H9 (cell line): ENCODE measurements at regions not wholly inside any gene's neighbourhood (a gene's known extent, or its start where the extent isn't known, plus 50 kb on each side); places are given as distances from the start of the nearest gene placed in this dataset.

Source experiments
- DNase-seq: peaks from one replicate; pipeline ENCODE4 v3.0.0-alpha.2; 2017
- H2AFZ ChIP-seq: one replicate; pipeline ENCODE4 v1.6.1; 2013; ENCODE audit warnings: mild to moderate bottlenecking, low read length, control low read depth, moderate library complexity
- H2AK5ac ChIP-seq: 2 replicates; pipeline ENCODE4 v1.6.1; 2013; ENCODE audit warnings: low read length, control low read depth, mixed read lengths; ENCODE audit not compliant: insufficient read length
- H2BK120ac ChIP-seq: one replicate; pipeline ENCODE4 v1.6.1; 2013; ENCODE audit warnings: low read depth, mild to moderate bottlenecking, low read length, control low read depth, inconsistent platforms; ENCODE audit not compliant: poor library complexity, severe bottlenecking
- H2BK12ac ChIP-seq: 2 replicates; pipeline ENCODE4 v1.6.1; 2013; ENCODE audit warnings: low read length, control low read depth, mixed read lengths, low read depth; ENCODE audit not compliant: insufficient read length
- H2BK15ac ChIP-seq: 2 replicates; pipeline ENCODE4 v1.6.1; 2013; ENCODE audit warnings: low read depth, low read length, control low read depth
- H2BK20ac ChIP-seq: one replicate; pipeline ENCODE4 v1.6.1; 2013; ENCODE audit warnings: low read depth, mild to moderate bottlenecking, low read length, control low read depth, inconsistent platforms; ENCODE audit not compliant: poor library complexity, severe bottlenecking
- H2BK5ac ChIP-seq: 2 replicates; pipeline ENCODE4 v1.6.1; 2013; ENCODE audit warnings: low read length, control low read depth, mixed read lengths; ENCODE audit not compliant: insufficient read length
- H3K14ac ChIP-seq: 2 replicates; pipeline ENCODE4 v1.6.1; 2013; ENCODE audit warnings: low read length, control low read depth; ENCODE audit not compliant: insufficient read depth
- H3K18ac ChIP-seq: 2 replicates; pipeline ENCODE4 v1.6.1; 2013; ENCODE audit warnings: low read depth, mild to moderate bottlenecking, mixed read lengths, low read length, control low read depth; ENCODE audit not compliant: insufficient read length
- H3K23ac ChIP-seq: 2 replicates; pipeline ENCODE4 v1.6.1; 2013; ENCODE audit warnings: low read length, control low read depth, mixed read lengths, low read depth; ENCODE audit not compliant: insufficient read length
- H3K23me2 ChIP-seq: 2 replicates; pipeline ENCODE4 v1.6.1; 2013; ENCODE audit warnings: low read depth, mild to moderate bottlenecking, mixed read lengths, low read length, control low read depth; ENCODE audit not compliant: insufficient read length, poor library complexity, severe bottlenecking
- H3K27ac ChIP-seq: 2 replicates; pipeline ENCODE4 v1.5.1; 2013; ENCODE audit warnings: low read length, control low read depth, mixed read lengths, low read depth; ENCODE audit not compliant: insufficient read length
- H3K27me3 ChIP-seq: 2 replicates; pipeline ENCODE4 v1.6.1; 2013; ENCODE audit warnings: low read length, control low read depth, inconsistent platforms; ENCODE audit not compliant: insufficient read depth
- H3K4ac ChIP-seq: 2 replicates; pipeline ENCODE4 v1.6.1; 2013; ENCODE audit warnings: low read depth, mild to moderate bottlenecking, control low read depth, inconsistent platforms, low read length, moderate library complexity
- H3K4me1 ChIP-seq: 2 replicates; pipeline ENCODE4 v1.6.1; 2013; ENCODE audit warnings: low read length, control low read depth, inconsistent platforms; ENCODE audit not compliant: insufficient read depth
- H3K4me2 ChIP-seq: 2 replicates; pipeline ENCODE4 v1.6.1; 2013; ENCODE audit warnings: low read length, control low read depth, mixed read lengths; ENCODE audit not compliant: insufficient read length, insufficient read depth
- H3K56ac ChIP-seq: 2 replicates; pipeline ENCODE4 v1.6.1; 2013; ENCODE audit warnings: low read depth, mild to moderate bottlenecking, mixed read lengths, low read length, control low read depth; ENCODE audit not compliant: insufficient read length
- H3K79me1 ChIP-seq: 2 replicates; pipeline ENCODE4 v1.6.1; 2013; ENCODE audit warnings: low read depth, mild to moderate bottlenecking, moderate library complexity, low read length, control low read depth, inconsistent platforms; ENCODE audit not compliant: insufficient read depth, poor library complexity, severe bottlenecking
- H3K79me2 ChIP-seq: 2 replicates; pipeline ENCODE4 v1.6.1; 2013; ENCODE audit warnings: low read length, control low read depth, inconsistent platforms; ENCODE audit not compliant: insufficient read depth
- H3K9ac ChIP-seq: 2 replicates; pipeline ENCODE4 v1.6.1; 2013; ENCODE audit warnings: low read length, control low read depth, mixed read lengths; ENCODE audit not compliant: insufficient read length; ENCODE audit errors: extremely low read depth
- H3K9me3 ChIP-seq: one replicate; pipeline ENCODE4 v1.6.1; 2013; ENCODE audit warnings: low read depth, low read length, inconsistent platforms; ENCODE audit not compliant: control insufficient read depth
- H3T11ph ChIP-seq: one replicate; pipeline ENCODE4 v1.6.1; 2013; ENCODE audit warnings: mild to moderate bottlenecking, low read length, control low read depth, inconsistent platforms
- H4K20me1 ChIP-seq: one replicate; pipeline ENCODE4 v1.6.1; 2013; ENCODE audit not compliant: control insufficient read depth, insufficient read length, insufficient read depth
- H4K5ac ChIP-seq: 2 replicates; pipeline ENCODE4 v1.6.1; 2013; ENCODE audit warnings: low read depth, mild to moderate bottlenecking, mixed read lengths, low read length, control low read depth; ENCODE audit not compliant: insufficient read length
- H4K8ac ChIP-seq: replicated peaks from 2 replicates; pipeline ENCODE4 v1.6.1; 2013; ENCODE audit warnings: low read length, control low read depth, mixed read lengths, low read depth; ENCODE audit not compliant: insufficient read length
- H4K91ac ChIP-seq: 2 replicates; pipeline ENCODE4 v1.6.1; 2013; ENCODE audit warnings: low read depth, mild to moderate bottlenecking, moderate library complexity, mixed read lengths, low read length, control low read depth; ENCODE audit not compliant: insufficient read length
- H3K27ac Mint-ChIP-seq, 3 experiments: 2 replicates in 2 of 3; 3 replicates in 1 of 3; pipeline ENCODE4 v1.8.0; 2020 to 2021; ENCODE audit warnings: mixed read lengths in 3 of 3, mild to moderate bottlenecking in 1 of 3, moderate library complexity in 1 of 3
- H3K27me3 Mint-ChIP-seq: 2 replicates; pipeline ENCODE4 v1.8.0; 2021; ENCODE audit warnings: low read depth, mild to moderate bottlenecking, moderate library complexity, mixed read lengths
- H3K36me3 Mint-ChIP-seq, 3 experiments: 2 replicates in 2 of 3; 3 replicates in 1 of 3; pipeline ENCODE4 v1.8.0; 2020 to 2021; ENCODE audit warnings: low read depth in 3 of 3, mixed read lengths in 3 of 3; ENCODE audit not compliant: insufficient read depth in 1 of 3
- H3K4me1 Mint-ChIP-seq, 2 experiments: 2 replicates each; pipeline ENCODE4 v1.8.0; 2020; ENCODE audit warnings: mixed read lengths in 2 of 2
- H3K4me3 Mint-ChIP-seq, 2 experiments: 2 replicates in 1 of 2; 3 replicates in 1 of 2; pipeline ENCODE4 v1.8.0; 2020 to 2021; ENCODE audit warnings: mild to moderate bottlenecking in 2 of 2, mixed read lengths in 2 of 2, moderate library complexity in 1 of 2
- H3K9me3 Mint-ChIP-seq, 2 experiments: 2 replicates in 1 of 2; 3 replicates in 1 of 2; pipeline ENCODE4 v1.8.0; 2020; ENCODE audit warnings: mild to moderate bottlenecking in 2 of 2, mixed read lengths in 2 of 2, moderate library complexity in 1 of 2
- CTCF ChIP-seq: fragments of 200-600 bp; sonication (generic); conservative IDR thresholded peaks from 3 replicates; pipeline ENCODE4 v1.8.0; 2021; ENCODE audit warnings: antibody characterized with exemption, mild to moderate bottlenecking
- WGBS: extraction: QIAGEN DNeasy Blood & Tissue Kit; methylation state at CpG from one replicate; pipeline ENCODE4 v1.1.7; 2013; ENCODE audit warnings: missing lambda C conversion rate, low lambda C conversion rate, mixed read lengths; ENCODE audit not compliant: insufficient read length; ENCODE audit errors: extremely low coverage; 5-methylcytosine and 5-hydroxymethylcytosine counted together

- Histone ChIP-seq H4K8ac (no peak overlapping the region), H3K79me1 (no peaks in the 10 kb centered on the region), H2BK120ac (no peak overlapping the region), H4K91ac (no peak overlapping the region), H3K23me2 (no peaks in the 10 kb centered on the region), H3K27ac (no peak overlapping the region), H4K20me1 (no peaks in the 10 kb centered on the region), H3K4me2 (no peak overlapping the region), H2BK12ac (no peak overlapping the region), H3K56ac (no peak overlapping the region), H2AFZ (no peak overlapping the region), H3K27me3 (no peaks in the 10 kb centered on the region), H2BK15ac (no peak overlapping the region), H3K4me1 (no peaks in the 10 kb centered on the region), H2BK20ac (no peak overlapping the region), H3K9me3 (no peaks in the 10 kb centered on the region), H3K4ac (no peak overlapping the region), H2AK5ac (no peak overlapping the region), H3K18ac (no peak overlapping the region), H3K9ac (no peak overlapping the region), H3T11ph (no peak overlapping the region), H3K14ac (no peak overlapping the region), H3K79me2 (no peaks in the 10 kb centered on the region), H3K23ac (no peak overlapping the region), H2BK5ac (no peak overlapping the region), H4K5ac (no peak overlapping the region)
- no CpG with 5 or more reads among the region's 5 CpGs for WGBS
- no peak for DNase-seq
- Mint-ChIP-seq H3K27ac (no peak overlapping the region; a peak in 1 of 7 replicates), H3K9me3 (no peaks in the 10 kb centered on the region), H3K27me3 (peaks cover 2% of the 10 kb centered on the region; the same call in 1 of the 2 replicates), H3K4me3 (no peak overlapping the region), H3K36me3 (no peaks in the 10 kb centered on the region), H3K4me1 (no peaks in the 10 kb centered on the region)
- TF ChIP-seq CTCF: no peak
Observed at GRCh38 chr1:19564366-19564765, 79.0 kb upstream of the CAPZB start.
